ENCODE measurements at regions not wholly inside any gene's neighbourhood (a gene's known extent, or its start where the extent isn't known, plus 50 kb on each side); places are given as distances from the start of the nearest gene placed in this dataset.

GRCh38 chr1:238111516-238111915 lies 220.8 kb upstream of the ZP4 start:
- DNase-seq (ENCODE audit: low spot score), result no peak

GRCh38 chr1:238111081-238111480 lies 220.4 kb upstream of the ZP4 start:
- DNase-seq (ENCODE audit: low spot score), result no peak

- no peak for DNase-seq (ENCODE audit: low spot score)
Measured at GRCh38 chr1:238108417-238108816, 217.7 kb upstream of the ZP4 start.

- no peak for DNase-seq (ENCODE audit: low spot score)
Measured at GRCh38 chr1:238107322-238107721, 216.6 kb upstream of the ZP4 start.

- DNase-seq (ENCODE audit: low spot score), result no peak
Measured at GRCh38 chr1:238104752-238105151, 214.0 kb upstream of the ZP4 start.

GRCh38 chr1:238101923-238102322 lies 211.2 kb upstream of the ZP4 start:
- DNase-seq (ENCODE audit: low spot score), result no peak

- DNase-seq (ENCODE audit: low spot score), result no peak
Measured at GRCh38 chr1:238099871-238100270, 209.1 kb upstream of the ZP4 start.

- DNase-seq (ENCODE audit: low spot score), result no peak
Measured at GRCh38 chr1:238089615-238090014, 198.9 kb upstream of the ZP4 start.

- no peak for DNase-seq (ENCODE audit: low spot score)
Measured at GRCh38 chr1:238088560-238089290, 198.0 kb upstream of the ZP4 start.

- DNase-seq (ENCODE audit: low spot score), result no peak
Measured at GRCh38 chr1:238073991-238074390, 183.3 kb upstream of the ZP4 start.

- no peak for DNase-seq (ENCODE audit: low spot score)
Measured at GRCh38 chr1:238071061-238071460, 180.3 kb upstream of the ZP4 start.

GRCh38 chr1:238063454-238063853 lies 172.7 kb upstream of the ZP4 start:
- DNase-seq (ENCODE audit: low spot score), result peak; percentile 3

GRCh38 chr1:238061967-238062613 lies 171.4 kb upstream of the ZP4 start:
- no peak for DNase-seq (ENCODE audit: low spot score)

- no peak for DNase-seq (ENCODE audit: low spot score)
Measured at GRCh38 chr1:238060061-238060460, 169.3 kb upstream of the ZP4 start.

- DNase-seq (ENCODE audit: low spot score), result no peak
Measured at GRCh38 chr1:238052496-238053266, 162.0 kb upstream of the ZP4 start.

GRCh38 chr1:238029126-238029525 lies 138.4 kb upstream of the ZP4 start:
- no peak for DNase-seq (ENCODE audit: low spot score)

- no peak for DNase-seq (ENCODE audit: low spot score)
Measured at GRCh38 chr1:238027366-238027765, 136.6 kb upstream of the ZP4 start.

GRCh38 chr1:238023137-238023536 lies 132.4 kb upstream of the ZP4 start:
- no peak for DNase-seq (ENCODE audit: low spot score)

GRCh38 chr1:238018214-238018613 lies 127.5 kb upstream of the ZP4 start:
- no peak for DNase-seq (ENCODE audit: low spot score)

GRCh38 chr1:238006779-238007178 lies 116.1 kb upstream of the ZP4 start:
- no peak for DNase-seq (ENCODE audit: low spot score)

- no peak for DNase-seq (ENCODE audit: low spot score)
Measured at GRCh38 chr1:238005116-238005515, 114.4 kb upstream of the ZP4 start.

- no peak for DNase-seq (ENCODE audit: low spot score)
Measured at GRCh38 chr1:238001818-238002217, 111.1 kb upstream of the ZP4 start.

GRCh38 chr1:237999426-238000052 lies 108.8 kb upstream of the ZP4 start:
- no peak for DNase-seq (ENCODE audit: low spot score)

Measured in Ammon's horn (tissue), 1 donor.